IMR-90 (cell line): ENCODE measurements at regions not wholly inside any gene's neighbourhood (a gene's known extent, or its start where the extent isn't known, plus 50 kb on each side); places are given as distances from the start of the nearest gene placed in this dataset.

ENCODE experiments used
- ATAC-seq: fragments of 200-7000 bp; cut with Tn5 transposase; 2 replicates; pipeline ENCODE4 v1.9.1; 2020; ENCODE audit warnings: low read depth, mild to moderate bottlenecking, moderate library complexity
- BruUV-seq: library from RNA; stranded (reverse); fragments of 400-500 nt; replicated peaks from 2 replicates; lab custom pipeline; 2021; lab: Mats Ljungman, UMichigan
- CTCF ChIA-PET: fragments of 300-600 bp; formaldehyde crosslinking; extraction: SDS; loops from one replicate; lab custom pipeline; 2021; ENCODE audit warnings: antibody characterized with exemption; lab: Yijun Ruan, JAX
- POLR2A ChIA-PET: fragments of 300-600 bp; sonication (Branson Sonifier 250); formaldehyde crosslinking; loops from one replicate; lab custom pipeline; 2022; ENCODE audit warnings: antibody characterized with exemption; ENCODE audit not compliant: unreplicated experiment; lab: Charles Lee
- DNase-seq: peaks from one replicate; pipeline ENCODE4 v3.0.0; 2013
- H2AFZ ChIP-seq: replicated peaks from 2 replicates; pipeline ENCODE3; 2013; ENCODE audit warnings: low read length, mild to moderate bottlenecking; ENCODE audit not compliant: poor library complexity
- H2AK5ac ChIP-seq: 2 replicates; pipeline ENCODE4 v1.6.1; 2013; ENCODE audit warnings: low read depth, low read length, inconsistent platforms
- H2AK9ac ChIP-seq: replicated peaks from 2 replicates; pipeline ENCODE3; 2013; ENCODE audit warnings: mild to moderate bottlenecking, low read depth, low read length, moderate library complexity; ENCODE audit not compliant: poor library complexity
- H2BK120ac ChIP-seq: 2 replicates; pipeline ENCODE4 v1.6.1; 2013; ENCODE audit warnings: low read depth, low read length, inconsistent platforms
- H2BK15ac ChIP-seq: 3 replicates; pipeline ENCODE4 v1.6.1; 2013; ENCODE audit warnings: low read depth, low read length, inconsistent platforms
- H2BK20ac ChIP-seq: 2 replicates; pipeline ENCODE4 v1.6.1; 2013; ENCODE audit warnings: low read depth, mild to moderate bottlenecking, inconsistent platforms, low read length, moderate library complexity
- H2BK5ac ChIP-seq: 2 replicates; pipeline ENCODE4 v1.6.1; 2013; ENCODE audit warnings: mild to moderate bottlenecking, low read depth, low read length, inconsistent platforms; ENCODE audit not compliant: poor library complexity, severe bottlenecking
- H3K14ac ChIP-seq: replicated peaks from 2 replicates; pipeline ENCODE4 v1.6.1; 2013; ENCODE audit warnings: low read depth, low read length, inconsistent platforms
- H3K18ac ChIP-seq: 2 replicates; pipeline ENCODE4 v1.6.1; 2013; ENCODE audit warnings: low read depth, low read length, control low read depth
- H3K23ac ChIP-seq: 2 replicates; pipeline ENCODE4 v1.6.1; 2013; ENCODE audit warnings: low read depth, low read length, inconsistent platforms
- H3K27ac ChIP-seq: 2 replicates; pipeline ENCODE4 v1.5.1; 2013; ENCODE audit warnings: mild to moderate bottlenecking, control low read depth, low read length; ENCODE audit not compliant: insufficient read depth
- H3K27me3 ChIP-seq: 2 replicates; pipeline ENCODE4 v1.6.1; 2013; ENCODE audit warnings: low read length; ENCODE audit not compliant: control insufficient read depth, insufficient read depth
- H3K36me3 ChIP-seq: 2 replicates; pipeline ENCODE4 v1.6.1; 2013; ENCODE audit warnings: low read length, mixed read lengths; ENCODE audit not compliant: control insufficient read depth, insufficient read depth
- H3K4ac ChIP-seq: 2 replicates; pipeline ENCODE4 v1.6.1; 2013; ENCODE audit warnings: low read depth, low read length, inconsistent platforms
- H3K4me1 ChIP-seq: 2 replicates; pipeline ENCODE4 v1.6.1; 2013; ENCODE audit warnings: low read length, mixed read lengths; ENCODE audit not compliant: control insufficient read depth, insufficient read depth
- H3K4me2 ChIP-seq: 2 replicates; pipeline ENCODE4 v1.6.1; 2013; ENCODE audit warnings: low read depth, mild to moderate bottlenecking, control low read depth, low read length, moderate library complexity
- H3K4me3 ChIP-seq: 2 replicates; pipeline ENCODE4 v1.5.1; 2013; ENCODE audit warnings: low read depth, mild to moderate bottlenecking, control low read depth, low read length, moderate library complexity; ENCODE audit not compliant: insufficient read depth
- H3K56ac ChIP-seq: 2 replicates; pipeline ENCODE4 v1.6.1; 2013; ENCODE audit warnings: low read length, inconsistent platforms; ENCODE audit not compliant: insufficient read depth; ENCODE audit errors: extremely low read depth
- H3K79me1 ChIP-seq, 2 experiments: 2 replicates each; pipeline ENCODE4 v1.6.1; 2013; ENCODE audit warnings: low read length in 2 of 2, inconsistent platforms in 1 of 2, low read depth in 1 of 2
- H3K9ac ChIP-seq: 2 replicates; pipeline ENCODE4 v1.6.1; 2013; ENCODE audit warnings: low read depth, low read length, control low read depth
- H3K9me1 ChIP-seq: 2 replicates; pipeline ENCODE4 v1.6.1; 2013; ENCODE audit warnings: low read length, inconsistent platforms; ENCODE audit not compliant: insufficient read depth
- H3K9me3 ChIP-seq: 2 replicates; pipeline ENCODE4 v1.6.1; 2013; ENCODE audit warnings: low read length; ENCODE audit not compliant: control insufficient read depth, insufficient read depth
- H4K20me1 ChIP-seq: 2 replicates; pipeline ENCODE4 v1.6.1; 2013; ENCODE audit warnings: low read length, inconsistent platforms; ENCODE audit not compliant: insufficient read depth
- H4K5ac ChIP-seq: 2 replicates; pipeline ENCODE4 v1.6.1; 2013; ENCODE audit warnings: mild to moderate bottlenecking, low read depth, low read length, control low read depth
- H4K8ac ChIP-seq, 2 experiments: 2 replicates each; pipeline ENCODE4 v1.6.1; 2013; ENCODE audit warnings: low read depth in 2 of 2, low read length in 2 of 2, control low read depth in 1 of 2, inconsistent platforms in 1 of 2
- H4K91ac ChIP-seq: 2 replicates; pipeline ENCODE4 v1.6.1; 2013; ENCODE audit warnings: low read depth, low read length, inconsistent platforms; ENCODE audit not compliant: insufficient read depth
- BHLHE40 ChIP-seq: fragments of 150-350 bp; IDR thresholded peaks from 2 replicates; pipeline ENCODE4 v1.6.1; 2016; ENCODE audit warnings: mild to moderate bottlenecking, low read depth, low read length
- CEBPB ChIP-seq: IDR thresholded peaks from 2 replicates; pipeline ENCODE4 v1.6.1; 2012; ENCODE audit warnings: low read depth, low read length, improper control_type of control experiment
- CHD1 ChIP-seq: IDR thresholded peaks from 2 replicates; pipeline ENCODE4 v1.6.1; 2012; ENCODE audit warnings: low read depth, low read length, improper control_type of control experiment
- CTCF ChIP-seq: conservative IDR thresholded peaks from 2 replicates; pipeline ENCODE4 v1.5.1; 2012; ENCODE audit warnings: mild to moderate bottlenecking, low read depth, low read length, improper control_type of control experiment
- ELK1 ChIP-seq: fragments of 150-350 bp; IDR thresholded peaks from 2 replicates; pipeline ENCODE4 v1.6.1; 2016; ENCODE audit warnings: low read depth, mild to moderate bottlenecking, low read length, moderate library complexity, borderline replicate concordance
- FOS ChIP-seq: fragments of 150-350 bp; IDR thresholded peaks from 2 replicates; pipeline ENCODE4 v1.6.1; 2016; ENCODE audit warnings: low read depth, low read length
- MAFK ChIP-seq: IDR thresholded peaks from 2 replicates; pipeline ENCODE4 v1.6.1; 2012; ENCODE audit warnings: low read depth, low read length, improper control_type of control experiment
- MAZ ChIP-seq: IDR thresholded peaks from 2 replicates; pipeline ENCODE4 v1.6.1; 2012; ENCODE audit warnings: low read depth, mild to moderate bottlenecking, low read length, improper control_type of control experiment, moderate library complexity, borderline replicate concordance
- POLR2A ChIP-seq: IDR thresholded peaks from 2 replicates; pipeline ENCODE4 v1.6.1; 2012; ENCODE audit warnings: mild to moderate bottlenecking, low read depth, low read length
- RAD21 ChIP-seq: IDR thresholded peaks from 2 replicates; pipeline ENCODE4 v1.6.1; 2012; ENCODE audit warnings: low read length, improper control_type of control experiment
- RCOR1 ChIP-seq: IDR thresholded peaks from 2 replicates; pipeline ENCODE4 v1.6.1; 2012; ENCODE audit warnings: mild to moderate bottlenecking, low read length, improper control_type of control experiment; ENCODE audit not compliant: insufficient replicate concordance
- RFX5 ChIP-seq: IDR thresholded peaks from 2 replicates; pipeline ENCODE4 v1.8.0; 2012; ENCODE audit warnings: low read depth, mild to moderate bottlenecking, low read length, moderate library complexity
- SMC3 ChIP-seq: fragments of 150-350 bp; IDR thresholded peaks from 2 replicates; pipeline ENCODE4 v1.6.1; 2016; ENCODE audit warnings: low read depth, mild to moderate bottlenecking, antibody characterized with exemption, low read length, moderate library complexity
- USF2 ChIP-seq: fragments of 150-350 bp; IDR thresholded peaks from 2 replicates; pipeline ENCODE4 v1.6.1; 2017; ENCODE audit warnings: mild to moderate bottlenecking, antibody characterized with exemption, low read length, low read depth
- WGBS, 2 experiments: methylation state at CpG; one replicate each; pipeline versions ENCODE4 v1.1.5 to v1.1.7; 2013; ENCODE audit warnings: missing lambda C conversion rate in 2 of 2; ENCODE audit not compliant: insufficient read length in 1 of 2; ENCODE audit errors: extremely low coverage in 2 of 2; 5-methylcytosine and 5-hydroxymethylcytosine counted together
- dilution Hi-C: fragments of 300-500 bp; cut with HindIII; formaldehyde crosslinking; loops from one replicate; pipeline ENCODE4 v1.14.3; 2018; ENCODE audit warnings: low sequenced_read_pairs; ENCODE audit not compliant: unreplicated experiment
- in situ Hi-C: fragments of 300-500 bp; cut with MboI; formaldehyde crosslinking; loops from 3 replicates; pipeline ENCODE4 v1.14.3; 2019; ENCODE audit warnings: low sequenced_read_pairs, inconsistent platforms, mixed read lengths
- intact Hi-C: fragments of 100-400 bp; cut with micrococcal nuclease; formaldehyde crosslinking; loops from 2 replicates; pipeline ENCODE4 v1.10.0; 2022

GRCh38 chr9:14437354-14438231 is 123.7 kb upstream of the NFIB start:
- ChIA-PET CTCF (interaction anchor here (0.6 to 1.0 kb wide), 2 partner anchors 28 to 1157 kb away, joined by 3 to 4 read pairs; no protein-coding TSS in a partner anchor), POLR2A (no interaction called here)
- Histone ChIP-seq H2AFZ (no peak overlapping the region), H2BK5ac (no peak overlapping the region), H2BK15ac (no peak overlapping the region), H3K9me3 (no peaks in the 10 kb centered on the region), H4K5ac (no peak overlapping the region; the same call in 1 of the 2 replicates), H2AK9ac (no peak overlapping the region), H3K27me3 (peaks cover 23% of the 10 kb centered on the region), H3K27ac (no peak overlapping the region), H3K23ac (no peak overlapping the region), H3K79me1 (no peaks in the 10 kb centered on the region), H2AK5ac (no peak overlapping the region), H3K9me1 (no peaks in the 10 kb centered on the region), H3K4me3 (no peak overlapping the region), H3K18ac (no peak overlapping the region; the same call in 1 of the 2 replicates), H4K8ac (no peak overlapping the region), H2BK20ac (no peak overlapping the region), H3K14ac (no peak overlapping the region), H3K56ac (no peak overlapping the region), H3K4me2 (no peak overlapping the region; the same call in 1 of the 2 replicates), H3K36me3 (no peaks in the 10 kb centered on the region), H3K4ac (no peak overlapping the region), H4K91ac (no peak overlapping the region), H3K4me1 (peaks cover 7% of the 10 kb centered on the region; the same call in 1 of the 2 replicates), H2BK120ac (no peak overlapping the region), H3K9ac (no peak overlapping the region), H4K20me1 (no peaks in the 10 kb centered on the region)
- DNase-seq (no peak), ATAC-seq (peak; percentile 28)
- in situ Hi-C loops = loop anchor here (5.0 to 25.0 kb wide), 2 partner anchors 1015 to 1400 kb away; no protein-coding TSS in a partner anchor
- no TSS peak for BruUV-seq
- dilution Hi-C loops = loop anchor here (25.0 kb wide), 1 partner anchor 1000 kb away; no protein-coding TSS in a partner anchor
- WGBS, 2 experiments = 0% methylated on average over 1 of the region's 15 CpGs; no CpG with 5 or more reads in 1 of the 2 experiments
- intact Hi-C loops = loop anchor here (10.0 kb wide), 1 partner anchor 343 kb away; no protein-coding TSS in a partner anchor
- TF ChIP-seq ELK1 (no peak), CEBPB (no peak), USF2 (no peak), CHD1 (no peak), MAFK (no peak), RCOR1 (no peak), BHLHE40 (no peak), CTCF (no peak), FOS (no peak), RFX5 (no peak), SMC3 (no peak), POLR2A (no peak), MAZ (no peak), RAD21 (no peak)
